SK-N-SH (cell line): ENCODE measurements at regions not wholly inside any gene's neighbourhood (a gene's known extent, or its start where the extent isn't known, plus 50 kb on each side); places are given as distances from the start of the nearest gene placed in this dataset.

Experiments
- RCOR1 ChIP-seq: fragments of 150-350 bp; IDR thresholded peaks from 2 replicates; pipeline ENCODE4 v1.6.1; 2017; ENCODE audit warnings: antibody characterized with exemption, low read length
- RXRA ChIP-seq: IDR thresholded peaks from 2 replicates; pipeline ENCODE4 v1.4.0; 2012; ENCODE audit warnings: low read depth, mild to moderate bottlenecking, borderline replicate concordance
- TF ChIP-seq, protein P1 (sequence below): fragments of 200-600 bp; sonication (generic); IDR thresholded peaks from 2 replicates; pipeline ENCODE4 v1.6.1; 2017; ENCODE audit warnings: antibody characterized with exemption, mild to moderate bottlenecking, moderate library complexity

DNA sequence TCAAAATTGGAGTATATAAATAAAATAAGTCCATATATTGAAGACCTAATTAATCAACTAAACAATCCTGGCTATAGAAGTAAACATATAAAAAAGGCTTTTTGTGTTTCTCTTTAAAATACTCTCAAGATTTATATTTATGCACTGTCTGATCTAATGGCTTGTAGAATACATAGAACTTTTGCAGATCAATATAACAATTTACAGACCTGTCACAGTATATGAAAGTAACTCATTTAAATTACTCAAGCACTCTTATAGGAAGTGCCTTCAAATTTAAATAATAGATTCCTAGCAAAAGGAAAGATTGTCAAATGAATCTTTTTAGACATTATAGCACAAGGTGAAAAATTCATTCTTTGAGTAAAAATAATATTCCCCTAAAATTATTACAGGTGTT lies 615.8 kb upstream of the RGS18 start:
- TF ChIP-seq RCOR1 (no peak), RXRA (no peak)
- TF ChIP-seq, protein P1, sequence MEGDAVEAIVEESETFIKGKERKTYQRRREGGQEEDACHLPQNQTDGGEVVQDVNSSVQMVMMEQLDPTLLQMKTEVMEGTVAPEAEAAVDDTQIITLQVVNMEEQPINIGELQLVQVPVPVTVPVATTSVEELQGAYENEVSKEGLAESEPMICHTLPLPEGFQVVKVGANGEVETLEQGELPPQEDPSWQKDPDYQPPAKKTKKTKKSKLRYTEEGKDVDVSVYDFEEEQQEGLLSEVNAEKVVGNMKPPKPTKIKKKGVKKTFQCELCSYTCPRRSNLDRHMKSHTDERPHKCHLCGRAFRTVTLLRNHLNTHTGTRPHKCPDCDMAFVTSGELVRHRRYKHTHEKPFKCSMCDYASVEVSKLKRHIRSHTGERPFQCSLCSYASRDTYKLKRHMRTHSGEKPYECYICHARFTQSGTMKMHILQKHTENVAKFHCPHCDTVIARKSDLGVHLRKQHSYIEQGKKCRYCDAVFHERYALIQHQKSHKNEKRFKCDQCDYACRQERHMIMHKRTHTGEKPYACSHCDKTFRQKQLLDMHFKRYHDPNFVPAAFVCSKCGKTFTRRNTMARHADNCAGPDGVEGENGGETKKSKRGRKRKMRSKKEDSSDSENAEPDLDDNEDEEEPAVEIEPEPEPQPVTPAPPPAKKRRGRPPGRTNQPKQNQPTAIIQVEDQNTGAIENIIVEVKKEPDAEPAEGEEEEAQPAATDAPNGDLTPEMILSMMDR: no peak
